PC-3 (cell line): ENCODE measurements at regions not wholly inside any gene's neighbourhood (a gene's known extent, or its start where the extent isn't known, plus 50 kb on each side); places are given as distances from the start of the nearest gene placed in this dataset.

Experiments
- EZH2 ChIP-seq: fragments of 300-600 bp; sonication (generic); IDR thresholded peaks from one replicate; pipeline ENCODE4 v1.6.1; 2017; ENCODE audit warnings: antibody characterized with exemption, mild to moderate bottlenecking, low read length; ENCODE audit not compliant: unreplicated experiment
- TF ChIP-seq, protein P1 (sequence below): fragments of 300-600 bp; sonication (generic); conservative IDR thresholded peaks from 2 replicates; pipeline ENCODE4 v1.5.1; 2017; ENCODE audit warnings: antibody characterized with exemption, low read depth, mild to moderate bottlenecking, low read length

DNA sequence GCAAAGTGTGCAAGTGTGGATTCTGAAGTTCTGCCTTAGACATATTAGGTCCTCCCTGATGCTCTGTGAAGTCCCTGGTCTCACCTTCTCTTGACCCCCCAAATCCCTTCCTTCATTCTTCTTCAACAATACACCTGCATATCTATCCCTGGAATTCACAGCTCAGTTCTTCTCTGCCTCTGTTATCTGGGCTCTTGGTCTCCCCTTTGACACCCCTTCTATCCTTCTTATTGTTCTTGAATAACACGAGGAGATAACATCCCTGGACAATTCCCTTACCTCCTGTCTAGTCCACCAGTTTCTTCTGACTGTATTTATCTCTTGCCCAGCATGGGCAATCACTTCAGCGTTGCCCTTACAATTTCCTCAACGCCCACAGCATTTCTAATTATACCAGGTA, 104.8 kb upstream of the ATG10 start:
- TF ChIP-seq, protein P1, sequence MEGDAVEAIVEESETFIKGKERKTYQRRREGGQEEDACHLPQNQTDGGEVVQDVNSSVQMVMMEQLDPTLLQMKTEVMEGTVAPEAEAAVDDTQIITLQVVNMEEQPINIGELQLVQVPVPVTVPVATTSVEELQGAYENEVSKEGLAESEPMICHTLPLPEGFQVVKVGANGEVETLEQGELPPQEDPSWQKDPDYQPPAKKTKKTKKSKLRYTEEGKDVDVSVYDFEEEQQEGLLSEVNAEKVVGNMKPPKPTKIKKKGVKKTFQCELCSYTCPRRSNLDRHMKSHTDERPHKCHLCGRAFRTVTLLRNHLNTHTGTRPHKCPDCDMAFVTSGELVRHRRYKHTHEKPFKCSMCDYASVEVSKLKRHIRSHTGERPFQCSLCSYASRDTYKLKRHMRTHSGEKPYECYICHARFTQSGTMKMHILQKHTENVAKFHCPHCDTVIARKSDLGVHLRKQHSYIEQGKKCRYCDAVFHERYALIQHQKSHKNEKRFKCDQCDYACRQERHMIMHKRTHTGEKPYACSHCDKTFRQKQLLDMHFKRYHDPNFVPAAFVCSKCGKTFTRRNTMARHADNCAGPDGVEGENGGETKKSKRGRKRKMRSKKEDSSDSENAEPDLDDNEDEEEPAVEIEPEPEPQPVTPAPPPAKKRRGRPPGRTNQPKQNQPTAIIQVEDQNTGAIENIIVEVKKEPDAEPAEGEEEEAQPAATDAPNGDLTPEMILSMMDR: no peak
- TF ChIP-seq EZH2: no peak
